AG09319 (cell line): ENCODE measurements at regions not wholly inside any gene's neighbourhood (a gene's known extent, or its start where the extent isn't known, plus 50 kb on each side); places are given as distances from the start of the nearest gene placed in this dataset.

ENCODE experiments used
- DNase-seq: peaks from one replicate; pipeline ENCODE4 v3.0.0-alpha.2; 2010; ENCODE audit warnings: low read depth; ENCODE audit errors: extremely low read depth
- CTCF ChIP-seq: IDR thresholded peaks from 2 replicates; pipeline ENCODE4 v1.5.1; 2011; ENCODE audit warnings: low read depth, mild to moderate bottlenecking, inconsistent platforms, low read length, moderate library complexity

GRCh38 chr4:156186111-156186510 is 232.4 kb upstream of the CTSO start:
- no peak for DNase-seq
- no peak for TF ChIP-seq CTCF

GRCh38 chr4:156185514-156186055 is 231.9 kb upstream of the CTSO start:
- TF ChIP-seq CTCF, result no peak
- no peak for DNase-seq

GRCh38 chr4:156182269-156182668 is 228.6 kb upstream of the CTSO start:
- no peak for TF ChIP-seq CTCF
- DNase-seq, result no peak

- no peak for TF ChIP-seq CTCF
- no peak for DNase-seq
Observed at GRCh38 chr4:156177941-156178340, 224.3 kb upstream of the CTSO start.

GRCh38 chr4:156176896-156177295 is 223.2 kb upstream of the CTSO start:
- TF ChIP-seq CTCF, result no peak
- DNase-seq, result no peak

- no peak for TF ChIP-seq CTCF
- DNase-seq, result no peak
Observed at GRCh38 chr4:156173937-156174336, 220.3 kb upstream of the CTSO start.

GRCh38 chr4:156173486-156173885 is 219.8 kb upstream of the CTSO start:
- no peak for DNase-seq
- no peak for TF ChIP-seq CTCF
